ENCODE measurements at regions not wholly inside any gene's neighbourhood (a gene's known extent, or its start where the extent isn't known, plus 50 kb on each side); places are given as distances from the start of the nearest gene placed in this dataset.
A peak's percentile ranks its signal among the peaks of the same experiment; 100 is the strongest.
"Not testable (repeated sequence)": the region's sequence is repeated elsewhere in the genome, so short reads cannot be mapped to it uniquely, and the experiment has no call there.

GRCh38 chrX:25726539-25726938 is 411.6 kb upstream of the MAGEB18 start:
- no peak overlapping the region for H3K4me3 ChIP-seq (ENCODE audit: low read depth, low read length)
- no peak for DNase-seq (ENCODE audit: low read depth)
- no peak for TF ChIP-seq CTCF (IDR thresholded peaks at IDR 0.05; ENCODE audit: insufficient read depth, low read depth, low read length)

- TF ChIP-seq CTCF (IDR thresholded peaks at IDR 0.05; ENCODE audit: insufficient read depth, low read depth, low read length): no peak
- H3K4me3 ChIP-seq (ENCODE audit: low read depth, low read length): no peak overlapping the region
- no peak for DNase-seq (ENCODE audit: low read depth)
Observed at GRCh38 chrX:25733148-25733547, 405.0 kb upstream of the MAGEB18 start.

GRCh38 chrX:25737540-25737939 is 400.6 kb upstream of the MAGEB18 start:
- TF ChIP-seq CTCF (IDR thresholded peaks at IDR 0.05; ENCODE audit: insufficient read depth, low read depth, low read length): no peak
- H3K4me3 ChIP-seq (ENCODE audit: low read depth, low read length): no peak overlapping the region
- peak; percentile 0 for DNase-seq (ENCODE audit: low read depth)

- DNase-seq (ENCODE audit: low read depth): no peak
- H3K4me3 ChIP-seq (ENCODE audit: low read depth, low read length): no peak overlapping the region
- TF ChIP-seq CTCF (IDR thresholded peaks at IDR 0.05; ENCODE audit: insufficient read depth, low read depth, low read length): no peak
Observed at GRCh38 chrX:25742334-25742733, 395.8 kb upstream of the MAGEB18 start.

- DNase-seq (ENCODE audit: low read depth): no peak
- H3K4me3 ChIP-seq (ENCODE audit: low read depth, low read length): no peak overlapping the region
- no peak for TF ChIP-seq CTCF (IDR thresholded peaks at IDR 0.05; ENCODE audit: insufficient read depth, low read depth, low read length)
Observed at GRCh38 chrX:25754399-25754798, 383.7 kb upstream of the MAGEB18 start.

GRCh38 chrX:25755194-25755593 is 382.9 kb upstream of the MAGEB18 start:
- DNase-seq (ENCODE audit: low read depth): no peak
- no peak overlapping the region for H3K4me3 ChIP-seq (ENCODE audit: low read depth, low read length)
- TF ChIP-seq CTCF (IDR thresholded peaks at IDR 0.05; ENCODE audit: insufficient read depth, low read depth, low read length): no peak

GRCh38 chrX:25762656-25763055 is 375.5 kb upstream of the MAGEB18 start:
- no peak overlapping the region for H3K4me3 ChIP-seq (ENCODE audit: low read depth, low read length)
- DNase-seq (ENCODE audit: low read depth): no peak
- TF ChIP-seq CTCF (IDR thresholded peaks at IDR 0.05; ENCODE audit: insufficient read depth, low read depth, low read length): no peak

- not testable (repeated sequence) for H3K4me3 ChIP-seq (ENCODE audit: low read depth, low read length); DNase-seq (ENCODE audit: low read depth)
Observed at GRCh38 chrX:25771853-25772252, 366.3 kb upstream of the MAGEB18 start.

- DNase-seq (ENCODE audit: low read depth); H3K4me3 ChIP-seq (ENCODE audit: low read depth, low read length): not testable (repeated sequence)
Observed at GRCh38 chrX:25797796-25798195, 340.3 kb upstream of the MAGEB18 start.

Data from fibroblast of villous mesenchyme (primary cell).